ENCODE measurements at regions not wholly inside any gene's neighbourhood (a gene's known extent, or its start where the extent isn't known, plus 50 kb on each side); places are given as distances from the start of the nearest gene placed in this dataset.
"Not testable (repeated sequence)": the region's sequence is repeated elsewhere in the genome, so short reads cannot be mapped to it uniquely, and the experiment has no call there.

GRCh38 chr15:44817797-44818196 is 81.5 kb downstream of the TRIM69 start:
- not testable (repeated sequence) for H3K27me3 ChIP-seq (ENCODE audit: control insufficient read depth, insufficient read depth, low read length); H3K4me3 Mint-ChIP-seq; H3K36me3 ChIP-seq (ENCODE audit: control insufficient read depth, insufficient read depth, low read length); H3K4me3 ChIP-seq (ENCODE audit: low read depth, low read length); H3K27ac Mint-ChIP-seq; DNase-seq; H3K9me3 Mint-ChIP-seq; H3K9me3 ChIP-seq (ENCODE audit: control insufficient read depth in 2 of 2, low read length in 2 of 2); ATAC-seq (ENCODE audit: low read depth in 2 of 2); H3K27ac ChIP-seq (ENCODE audit: insufficient read depth, low read length, poor library complexity, severe bottlenecking); H3K36me3 Mint-ChIP-seq; H3K4me1 Mint-ChIP-seq; H3K4me1 ChIP-seq (ENCODE audit: control insufficient read depth, insufficient read depth, low read length, poor library complexity, severe bottlenecking)
- peaks cover 20% of the 10 kb centered on the region for H3K27me3 Mint-ChIP-seq

DNA sequence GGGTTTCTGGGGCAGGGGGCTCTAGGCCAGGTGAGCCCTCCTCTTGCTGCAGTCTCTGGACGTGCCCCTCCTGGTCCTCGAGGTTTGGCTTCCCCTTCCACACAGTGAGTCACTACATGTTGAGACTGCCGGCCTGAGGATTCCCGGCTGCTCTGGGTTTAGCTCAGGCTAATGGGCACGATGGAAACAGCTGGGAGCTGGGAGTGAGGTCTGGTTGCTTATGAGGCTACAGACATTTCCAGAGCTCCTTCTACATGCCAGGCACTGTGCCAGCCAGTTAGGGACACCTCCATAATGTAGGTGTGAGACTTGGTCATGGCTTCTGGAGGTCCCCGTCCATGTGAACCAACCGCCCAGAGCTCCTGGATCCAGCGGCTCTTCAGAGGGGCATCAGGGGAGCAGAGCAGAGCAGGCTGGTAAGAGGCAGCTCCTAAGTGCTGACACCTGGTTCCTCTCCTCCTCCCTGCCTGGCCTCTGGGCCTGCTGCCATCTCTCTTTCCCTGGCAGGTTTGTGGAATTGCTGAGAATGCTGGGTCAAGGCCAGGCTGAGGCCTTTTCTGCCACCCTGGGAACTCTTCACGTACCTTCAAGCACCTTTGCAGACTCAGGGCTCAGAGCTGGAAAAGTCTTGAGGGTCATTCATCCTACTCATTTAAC is 83.1 kb downstream of the TRIM69 start:
- peaks cover 10% of the 10 kb centered on the region for H3K27me3 Mint-ChIP-seq
- H3K36me3 ChIP-seq (ENCODE audit: control insufficient read depth, insufficient read depth, low read length); H3K4me3 ChIP-seq (ENCODE audit: low read depth, low read length); H3K9me3 Mint-ChIP-seq; H3K27me3 ChIP-seq (ENCODE audit: control insufficient read depth, insufficient read depth, low read length); H3K27ac ChIP-seq (ENCODE audit: insufficient read depth, low read length, poor library complexity, severe bottlenecking); H3K4me1 ChIP-seq (ENCODE audit: control insufficient read depth, insufficient read depth, low read length, poor library complexity, severe bottlenecking); H3K27ac Mint-ChIP-seq; H3K9me3 ChIP-seq (ENCODE audit: control insufficient read depth in 2 of 2, low read length in 2 of 2); H3K4me3 Mint-ChIP-seq; H3K4me1 Mint-ChIP-seq; ATAC-seq (ENCODE audit: low read depth in 2 of 2); DNase-seq; H3K36me3 Mint-ChIP-seq: not testable (repeated sequence)

GRCh38 chr15:44820535-44820934 is 84.2 kb downstream of the TRIM69 start:
- H3K27ac ChIP-seq (ENCODE audit: insufficient read depth, low read length, poor library complexity, severe bottlenecking); DNase-seq; H3K4me3 Mint-ChIP-seq; H3K27me3 ChIP-seq (ENCODE audit: control insufficient read depth, insufficient read depth, low read length); H3K4me3 ChIP-seq (ENCODE audit: low read depth, low read length); H3K9me3 Mint-ChIP-seq; H3K4me1 Mint-ChIP-seq; ATAC-seq (ENCODE audit: low read depth in 2 of 2); H3K36me3 ChIP-seq (ENCODE audit: control insufficient read depth, insufficient read depth, low read length); H3K27me3 Mint-ChIP-seq; H3K27ac Mint-ChIP-seq; H3K9me3 ChIP-seq (ENCODE audit: control insufficient read depth in 2 of 2, low read length in 2 of 2); H3K4me1 ChIP-seq (ENCODE audit: control insufficient read depth, insufficient read depth, low read length, poor library complexity, severe bottlenecking); H3K36me3 Mint-ChIP-seq: not testable (repeated sequence)

- H3K36me3 Mint-ChIP-seq; H3K4me3 ChIP-seq (ENCODE audit: low read depth, low read length); H3K4me1 Mint-ChIP-seq; H3K36me3 ChIP-seq (ENCODE audit: control insufficient read depth, insufficient read depth, low read length); DNase-seq; H3K27ac ChIP-seq (ENCODE audit: insufficient read depth, low read length, poor library complexity, severe bottlenecking); H3K4me3 Mint-ChIP-seq; H3K9me3 Mint-ChIP-seq; H3K4me1 ChIP-seq (ENCODE audit: control insufficient read depth, insufficient read depth, low read length, poor library complexity, severe bottlenecking); ATAC-seq (ENCODE audit: low read depth in 2 of 2); H3K27me3 Mint-ChIP-seq; H3K9me3 ChIP-seq (ENCODE audit: control insufficient read depth in 2 of 2, low read length in 2 of 2); H3K27me3 ChIP-seq (ENCODE audit: control insufficient read depth, insufficient read depth, low read length); H3K27ac Mint-ChIP-seq: not testable (repeated sequence)
Measured at GRCh38 chr15:44820967-44821366, 84.6 kb downstream of the TRIM69 start.

DNA sequence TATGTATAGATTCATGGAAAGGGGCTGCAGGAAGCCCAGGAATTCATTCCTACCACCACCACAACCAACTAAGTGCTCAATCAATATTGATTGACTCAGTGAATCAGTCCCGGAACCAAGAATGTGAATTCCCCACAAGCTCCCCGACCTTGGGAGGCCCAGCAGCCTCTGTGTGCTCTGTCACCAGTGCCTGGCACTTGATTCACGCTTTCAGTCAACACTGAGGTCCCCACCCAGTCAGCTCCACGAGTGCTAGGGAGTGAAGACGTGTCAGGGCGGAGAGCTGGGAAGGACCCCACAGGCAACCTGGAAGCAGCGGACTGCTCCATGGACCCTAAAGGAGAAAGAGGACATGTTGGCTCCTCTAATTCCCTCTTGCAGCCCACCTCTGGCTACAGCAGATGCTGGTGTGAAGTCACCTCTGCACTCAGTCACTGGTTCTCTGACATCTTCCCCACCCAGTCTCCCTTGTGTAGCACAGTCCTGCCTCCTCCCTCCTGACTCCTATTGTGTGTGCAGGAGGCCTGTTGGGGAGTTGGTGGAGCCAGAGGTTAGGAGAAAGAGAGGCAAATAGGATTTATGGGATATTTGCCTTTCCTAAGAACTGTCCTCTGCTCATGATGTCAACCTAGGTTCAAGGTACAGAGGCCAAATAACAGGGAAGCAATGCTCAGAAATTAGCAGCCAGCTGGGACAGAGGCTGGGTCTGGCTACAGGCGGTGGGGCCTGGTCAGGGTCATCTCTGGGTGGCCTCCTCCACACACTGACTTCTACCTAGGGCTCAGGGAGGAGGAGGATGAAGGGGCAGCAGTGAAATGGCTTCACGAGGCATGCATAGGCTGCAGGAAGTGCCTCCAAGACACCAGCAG is 88.2 kb downstream of the TRIM69 start:
- not testable (repeated sequence) for H3K27me3 Mint-ChIP-seq; DNase-seq; H3K4me1 ChIP-seq (ENCODE audit: control insufficient read depth, insufficient read depth, low read length, poor library complexity, severe bottlenecking); H3K4me3 ChIP-seq (ENCODE audit: low read depth, low read length); H3K27me3 ChIP-seq (ENCODE audit: control insufficient read depth, insufficient read depth, low read length); H3K27ac ChIP-seq (ENCODE audit: insufficient read depth, low read length, poor library complexity, severe bottlenecking); H3K36me3 ChIP-seq (ENCODE audit: control insufficient read depth, insufficient read depth, low read length); H3K4me1 Mint-ChIP-seq; H3K9me3 ChIP-seq (ENCODE audit: control insufficient read depth in 2 of 2, low read length in 2 of 2); H3K36me3 Mint-ChIP-seq; H3K4me3 Mint-ChIP-seq; H3K27ac Mint-ChIP-seq; ATAC-seq (ENCODE audit: low read depth in 2 of 2); H3K9me3 Mint-ChIP-seq

- not testable (repeated sequence) for H3K4me3 Mint-ChIP-seq; ATAC-seq (ENCODE audit: low read depth in 2 of 2); H3K4me1 ChIP-seq (ENCODE audit: control insufficient read depth, insufficient read depth, low read length, poor library complexity, severe bottlenecking); DNase-seq; H3K27ac Mint-ChIP-seq; H3K36me3 Mint-ChIP-seq; H3K27me3 ChIP-seq (ENCODE audit: control insufficient read depth, insufficient read depth, low read length); H3K36me3 ChIP-seq (ENCODE audit: control insufficient read depth, insufficient read depth, low read length); H3K27ac ChIP-seq (ENCODE audit: insufficient read depth, low read length, poor library complexity, severe bottlenecking); H3K4me3 ChIP-seq (ENCODE audit: low read depth, low read length); H3K4me1 Mint-ChIP-seq; H3K9me3 Mint-ChIP-seq; H3K9me3 ChIP-seq (ENCODE audit: control insufficient read depth in 2 of 2, low read length in 2 of 2); H3K27me3 Mint-ChIP-seq
Measured at GRCh38 chr15:44826583-44826982, 90.3 kb downstream of the TRIM69 start.

GRCh38 chr15:44828229-44828914 is 92.0 kb downstream of the TRIM69 start:
- H3K27me3 ChIP-seq (ENCODE audit: control insufficient read depth, insufficient read depth, low read length); H3K4me1 ChIP-seq (ENCODE audit: control insufficient read depth, insufficient read depth, low read length, poor library complexity, severe bottlenecking); H3K27ac ChIP-seq (ENCODE audit: insufficient read depth, low read length, poor library complexity, severe bottlenecking); H3K4me1 Mint-ChIP-seq; H3K27ac Mint-ChIP-seq; H3K9me3 Mint-ChIP-seq; ATAC-seq (ENCODE audit: low read depth in 2 of 2); H3K27me3 Mint-ChIP-seq; H3K36me3 ChIP-seq (ENCODE audit: control insufficient read depth, insufficient read depth, low read length); DNase-seq; H3K4me3 Mint-ChIP-seq; H3K9me3 ChIP-seq (ENCODE audit: control insufficient read depth in 2 of 2, low read length in 2 of 2); H3K36me3 Mint-ChIP-seq; H3K4me3 ChIP-seq (ENCODE audit: low read depth, low read length): not testable (repeated sequence)

GRCh38 chr15:44829150-44829549 is 92.8 kb downstream of the TRIM69 start:
- H3K4me1 ChIP-seq (ENCODE audit: control insufficient read depth, insufficient read depth, low read length, poor library complexity, severe bottlenecking); H3K27me3 Mint-ChIP-seq; H3K36me3 ChIP-seq (ENCODE audit: control insufficient read depth, insufficient read depth, low read length); H3K27me3 ChIP-seq (ENCODE audit: control insufficient read depth, insufficient read depth, low read length); H3K4me1 Mint-ChIP-seq; H3K9me3 ChIP-seq (ENCODE audit: control insufficient read depth in 2 of 2, low read length in 2 of 2); H3K4me3 ChIP-seq (ENCODE audit: low read depth, low read length); H3K36me3 Mint-ChIP-seq; H3K27ac Mint-ChIP-seq; H3K9me3 Mint-ChIP-seq; ATAC-seq (ENCODE audit: low read depth in 2 of 2); H3K27ac ChIP-seq (ENCODE audit: insufficient read depth, low read length, poor library complexity, severe bottlenecking); DNase-seq; H3K4me3 Mint-ChIP-seq: not testable (repeated sequence)

Data from CD4-positive, CD25-positive, alpha-beta regulatory T cell (primary cell).